Superior temporal gyrus (tissue), 1 donor: ENCODE measurements at regions not wholly inside any gene's neighbourhood (a gene's known extent, or its start where the extent isn't known, plus 50 kb on each side); places are given as distances from the start of the nearest gene placed in this dataset.
A peak's percentile ranks its signal among the peaks of the same experiment; 100 is the strongest.

Experiments used
- DNase-seq: peaks from one replicate; pipeline ENCODE4 v3.0.0-alpha.2; 2016; ENCODE audit errors: extremely low spot score

GRCh38 chrY:7979770-7980169 lies 1068.2 kb upstream of the AMELY start:
- no peak for DNase-seq

DNA sequence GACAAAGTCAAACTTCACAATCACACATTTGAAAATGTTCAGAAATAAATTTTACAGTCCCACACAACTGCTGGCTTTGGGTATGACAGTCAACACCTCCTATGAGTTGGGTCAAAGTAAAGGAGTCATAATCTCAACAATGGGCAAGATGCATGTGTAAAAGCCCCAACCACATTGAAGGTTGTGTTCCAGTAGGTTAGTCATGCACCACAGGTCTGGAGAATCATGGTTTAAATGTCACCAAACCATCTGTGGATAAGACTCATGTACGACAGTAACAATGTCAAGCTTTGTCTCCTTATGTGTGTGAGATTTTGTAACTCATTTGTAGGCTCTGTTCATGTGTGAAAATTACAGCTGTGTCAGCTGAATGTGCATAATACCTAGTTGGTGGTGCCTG lies 1065.7 kb upstream of the AMELY start:
- no peak for DNase-seq

DNA sequence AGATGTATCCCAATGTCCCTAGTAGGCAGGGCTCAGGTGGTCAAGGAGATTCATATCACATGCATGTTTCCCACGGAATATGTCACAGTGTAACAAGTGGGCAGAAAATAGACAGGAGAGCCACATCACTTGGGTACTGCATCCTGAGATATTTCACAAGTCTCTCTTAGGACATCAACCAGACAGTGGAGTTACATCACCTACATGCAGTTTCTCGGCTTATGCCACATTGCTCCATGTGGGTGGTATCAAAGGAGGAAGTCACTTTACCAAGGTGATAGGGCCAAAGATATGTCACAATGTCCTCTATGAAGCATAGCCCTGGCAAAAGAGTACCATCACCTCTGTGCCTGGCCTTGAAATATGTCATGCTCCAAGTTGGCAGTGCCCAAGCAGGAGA lies 1056.7 kb upstream of the AMELY start:
- DNase-seq: no peak

DNA sequence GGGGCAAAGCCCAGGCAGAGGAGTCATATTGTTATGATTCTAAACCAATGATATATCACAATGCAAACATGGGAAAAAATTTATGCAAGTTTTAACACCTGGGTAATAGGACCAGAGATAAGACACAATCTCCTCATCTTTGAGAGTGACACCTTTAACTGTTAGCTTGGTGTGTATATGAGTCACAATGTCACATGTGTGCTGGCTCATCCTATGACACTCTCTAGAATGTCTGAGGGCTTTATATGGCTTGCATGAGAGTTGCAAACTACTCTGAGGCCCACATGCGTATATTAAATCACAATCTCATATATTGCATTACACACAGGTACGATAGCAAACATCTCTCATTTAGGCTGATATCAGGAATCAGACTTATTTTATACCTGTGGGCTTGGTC lies 1055.4 kb upstream of the AMELY start:
- no peak for DNase-seq

GRCh38 chrY:7963393-7963792 lies 1051.8 kb upstream of the AMELY start:
- DNase-seq: no peak

GRCh38 chrY:7962350-7962749 lies 1050.8 kb upstream of the AMELY start:
- no peak for DNase-seq

- no peak for DNase-seq
Measured at GRCh38 chrY:7961811-7962210, 1050.3 kb upstream of the AMELY start.

- DNase-seq: no peak
Measured at GRCh38 chrY:7957773-7958172, 1046.2 kb upstream of the AMELY start.

- no peak for DNase-seq
Measured at GRCh38 chrY:7951187-7951852, 1039.8 kb upstream of the AMELY start.

DNA sequence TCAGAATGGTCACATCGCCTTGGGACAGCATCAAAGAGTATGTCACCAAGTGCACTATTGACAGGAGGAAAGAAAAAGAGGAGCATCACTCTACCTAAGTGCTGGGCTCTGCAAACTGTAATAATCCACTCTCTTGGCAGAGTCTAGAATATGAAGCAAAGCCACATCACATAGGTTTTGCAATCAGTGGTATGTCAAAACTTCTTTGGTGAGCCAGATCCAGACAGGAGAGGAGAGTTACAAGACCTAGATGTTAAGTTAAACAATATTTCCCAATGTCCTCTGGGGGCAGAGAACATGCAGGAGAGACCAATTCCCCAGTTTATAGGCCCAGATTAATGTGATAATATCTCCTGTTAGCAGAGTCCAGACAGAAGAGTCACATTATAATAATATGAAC lies 1032.6 kb upstream of the AMELY start:
- no peak for DNase-seq

DNA sequence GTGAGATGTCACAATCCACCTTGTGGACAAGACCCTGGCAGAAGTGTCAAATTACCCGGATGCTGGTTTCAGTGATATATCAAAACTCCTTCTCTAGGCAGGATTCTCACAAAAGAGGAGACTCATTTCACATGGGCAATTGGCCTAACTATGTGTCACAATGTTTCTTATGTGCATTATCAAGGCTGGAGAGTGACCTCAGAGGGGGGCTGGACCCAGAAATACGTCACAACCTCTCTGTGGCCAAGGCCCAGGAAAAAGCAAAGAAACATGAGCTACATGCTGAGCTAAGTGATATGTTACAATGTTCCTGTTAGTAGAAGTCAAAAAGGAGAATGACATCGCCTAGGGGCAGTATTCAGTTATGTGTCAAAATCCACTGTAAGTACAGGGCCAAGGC lies 1031.2 kb upstream of the AMELY start:
- no peak for DNase-seq

GRCh38 chrY:7941856-7942255 lies 1030.3 kb upstream of the AMELY start:
- DNase-seq: no peak

DNA sequence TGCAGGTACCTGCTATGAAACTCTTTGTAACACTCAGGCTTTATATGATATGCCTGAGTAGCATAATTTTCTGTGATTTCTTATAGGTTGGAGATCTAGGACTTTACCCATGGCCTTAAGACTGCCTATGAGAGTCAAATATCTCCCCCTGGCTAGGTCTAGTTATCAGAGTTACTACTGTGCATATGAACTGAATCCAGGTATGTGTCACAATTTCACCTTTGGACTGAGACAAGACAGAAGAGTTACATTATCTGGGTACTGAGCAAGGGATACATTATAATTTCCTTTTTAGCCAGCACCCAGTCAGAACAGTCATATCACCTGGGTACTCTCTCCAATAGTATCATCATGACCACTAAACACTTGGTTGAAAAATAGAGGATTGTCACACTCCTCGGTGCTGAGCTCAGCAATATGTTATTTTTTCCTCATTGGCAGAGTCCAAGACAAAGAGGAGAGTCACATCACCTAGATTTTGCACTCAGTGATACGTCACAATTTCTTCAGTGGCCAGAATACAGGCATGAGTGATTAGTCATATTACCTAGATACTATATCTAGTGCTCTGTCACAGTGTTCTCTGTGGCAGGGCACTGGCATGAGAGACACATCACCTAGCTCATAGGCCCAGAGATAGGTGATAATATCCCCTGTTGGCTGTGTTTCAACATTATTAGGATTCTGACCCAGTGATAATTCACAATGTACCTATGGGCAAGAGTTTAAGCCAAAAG lies 1027.6 kb upstream of the AMELY start:
- DNase-seq: no peak

GRCh38 chrY:7936831-7937230 lies 1025.3 kb upstream of the AMELY start:
- DNase-seq: no peak

- peak; percentile 17 for DNase-seq
Measured at GRCh38 chrY:7936046-7936445, 1024.5 kb upstream of the AMELY start.

DNA sequence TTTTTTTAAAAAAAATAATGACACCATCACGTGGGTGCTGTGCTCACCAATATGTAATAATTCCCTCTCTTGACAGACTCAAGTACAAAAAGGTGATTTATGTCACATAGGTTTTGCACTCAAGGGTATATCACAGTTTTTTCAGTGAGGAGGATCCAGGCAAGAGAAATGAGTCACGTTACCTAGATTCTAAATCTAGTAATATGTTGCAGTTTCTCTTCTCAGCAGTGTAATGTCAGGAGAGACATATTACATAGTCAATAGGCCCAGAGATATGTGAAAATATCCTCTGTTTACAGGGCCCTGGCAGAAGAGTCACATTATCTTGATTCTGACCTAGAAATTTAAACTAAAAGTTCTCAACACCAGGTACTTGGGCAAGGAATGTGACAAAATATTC lies 1024.1 kb upstream of the AMELY start:
- DNase-seq: no peak

DNA sequence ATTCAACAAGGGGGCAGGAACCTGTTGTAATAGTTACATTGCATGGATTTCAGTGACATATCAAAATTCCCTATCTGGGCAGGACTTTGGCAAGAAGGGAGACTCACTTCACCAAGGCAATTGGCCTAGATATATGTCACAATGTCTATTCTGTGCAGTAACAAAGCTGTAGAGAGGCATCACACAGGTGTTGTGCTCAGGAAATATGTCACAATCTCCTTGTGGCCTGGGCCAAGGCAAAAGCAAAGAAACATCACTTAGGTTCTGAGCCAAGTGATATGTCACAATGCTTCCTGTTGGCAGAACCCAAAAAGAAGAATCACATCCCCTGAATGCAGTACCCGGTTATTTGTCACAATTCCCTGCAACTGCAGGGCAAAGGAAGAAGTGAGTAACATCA lies 1020.9 kb upstream of the AMELY start:
- DNase-seq: no peak

DNA sequence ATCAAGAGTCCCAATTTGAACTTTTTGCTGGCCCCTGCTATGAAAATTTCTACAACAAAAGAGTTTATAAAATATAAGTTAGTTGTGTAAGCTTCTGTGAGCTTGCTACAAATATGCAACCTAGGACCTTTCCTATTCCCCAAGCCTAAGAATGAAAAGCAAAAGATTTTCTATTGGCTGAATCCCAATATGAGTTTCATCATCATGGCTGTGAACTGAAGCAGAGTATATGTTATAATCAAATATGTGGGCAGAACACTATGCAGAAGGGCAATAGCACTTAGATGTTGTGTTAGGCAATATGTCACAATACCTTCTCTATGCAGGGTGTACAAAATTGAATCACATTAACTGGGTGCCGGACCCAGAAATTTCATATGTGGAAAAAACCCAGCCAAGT lies 1018.3 kb upstream of the AMELY start:
- no peak for DNase-seq

DNA sequence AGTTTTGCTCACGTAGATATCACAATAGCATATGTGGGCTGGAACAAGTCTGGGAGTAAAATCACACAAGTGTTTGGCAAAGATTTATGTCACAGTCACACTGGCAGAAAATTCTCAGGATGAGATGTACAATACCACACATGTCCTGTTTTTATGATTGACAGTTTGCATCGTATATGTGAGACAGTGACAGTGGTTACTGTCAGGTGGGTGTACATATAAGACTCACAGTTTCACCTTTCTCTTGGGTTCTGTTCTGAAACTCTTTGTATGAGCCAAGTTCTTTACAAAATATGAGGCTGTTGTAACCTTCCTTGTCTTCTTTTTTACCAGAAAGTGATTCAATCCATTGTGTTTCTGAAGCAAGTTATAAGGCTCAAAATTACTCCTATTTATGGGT lies 1012.5 kb upstream of the AMELY start:
- DNase-seq: no peak

DNA sequence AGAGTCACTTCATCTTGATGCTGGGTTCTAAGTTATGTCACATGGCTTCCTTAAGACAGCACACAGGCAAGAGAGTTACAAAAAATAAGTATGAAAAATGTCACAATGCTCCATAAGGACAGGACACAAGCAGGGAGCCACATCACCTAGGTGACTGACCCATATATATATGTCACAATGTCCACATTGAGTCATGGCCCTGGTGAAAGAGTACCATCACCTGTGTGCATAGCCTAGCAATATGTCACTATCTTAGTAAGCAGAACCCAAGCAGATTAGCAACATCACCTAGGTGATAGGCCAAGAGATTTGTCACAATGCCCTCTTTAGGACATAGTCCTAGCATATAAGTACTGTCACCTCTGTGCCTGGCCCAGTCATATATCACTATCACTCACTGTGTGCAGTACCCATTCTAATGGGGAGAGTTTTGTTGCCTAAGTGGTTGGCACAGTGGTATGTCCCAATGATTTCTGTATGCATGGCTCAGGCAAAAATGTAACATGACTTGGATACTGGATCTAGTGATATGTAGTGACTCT lies 1012.0 kb upstream of the AMELY start:
- no peak for DNase-seq

- DNase-seq: no peak
Measured at GRCh38 chrY:7920382-7920781, 1008.8 kb upstream of the AMELY start.

DNA sequence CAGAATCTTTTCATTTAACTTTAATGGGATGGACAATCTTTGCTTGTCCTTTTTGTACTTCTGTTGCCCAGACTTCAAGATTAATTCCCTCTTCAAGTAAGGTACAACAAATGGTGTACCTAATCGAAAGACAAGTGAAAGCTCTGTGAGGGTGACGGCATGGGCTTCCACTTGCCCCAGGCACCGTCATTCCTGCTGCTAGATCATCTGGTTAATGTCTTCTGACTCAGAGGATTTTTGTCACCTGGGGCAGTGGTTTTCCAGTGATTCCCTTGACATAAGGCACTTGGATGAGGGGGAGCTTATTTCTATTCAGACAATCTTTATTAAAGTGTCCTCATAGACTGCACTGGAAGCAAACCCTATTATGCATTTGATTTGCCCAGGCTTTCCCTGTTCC lies 977.0 kb upstream of the AMELY start:
- DNase-seq: no peak

- no peak for DNase-seq
Measured at GRCh38 chrY:7881696-7882095, 970.1 kb upstream of the AMELY start.
